Esophagus muscularis mucosa (tissue), 4 donors: ENCODE measurements at regions not wholly inside any gene's neighbourhood (a gene's known extent, or its start where the extent isn't known, plus 50 kb on each side); places are given as distances from the start of the nearest gene placed in this dataset.

Experiments
- DNase-seq: peaks from one replicate; pipeline ENCODE4 v3.0.0-alpha.2; 2017; ENCODE audit errors: extremely low spot score
- H3K27ac ChIP-seq, 4 donors: fragments of 200-600 bp; sonication (generic); replicated peaks in 1 of 4; 1 replicate in 3 of 4; 2 replicates in 1 of 4; pipeline ENCODE4 v1.5.1; 2016 to 2019; ENCODE audit warnings: mild to moderate bottlenecking in 1 of 4
- H3K27me3 ChIP-seq, 4 donors: fragments of 200-600 bp; sonication (generic); one replicate each; pipeline versions ENCODE4 v1.5.1 to v1.6.0; 2016 to 2019
- H3K36me3 ChIP-seq, 4 donors: fragments of 200-600 bp; sonication (generic); one replicate each; pipeline ENCODE4 v1.5.1; 2016 to 2019
- H3K4me1 ChIP-seq, 4 donors: fragments of 200-600 bp; sonication (generic); one replicate each; pipeline ENCODE4 v1.5.1; 2016 to 2019
- H3K4me3 ChIP-seq, 4 donors: fragments of 200-600 bp; sonication (generic); 1 replicate in 2 of 4; 2 replicates in 2 of 4; pipeline ENCODE4 v1.5.1; 2016 to 2019; ENCODE audit warnings: mild to moderate bottlenecking in 4 of 4, moderate library complexity in 1 of 4
- H3K9me3 ChIP-seq, 4 donors: fragments of 200-600 bp; sonication (generic); 1 replicate in 3 of 4; 2 replicates in 1 of 4; pipeline ENCODE4 v1.5.1; 2016 to 2019
- CTCF ChIP-seq, 3 experiments: fragments of 200-600 bp in 2 of 3; fragments of 450-650 bp in 1 of 3; sonication (generic) in 2 of 3; IDR thresholded peaks; one replicate each; pipeline ENCODE4 v1.5.1; 2017 to 2019; ENCODE audit warnings: antibody characterized with exemption in 3 of 3, mild to moderate bottlenecking in 2 of 3, moderate library complexity in 1 of 3
- EP300 ChIP-seq: sonication (generic); formaldehyde crosslinking; IDR thresholded peaks from one replicate; pipeline ENCODE4 v1.6.1; 2017; ENCODE audit warnings: antibody characterized with exemption
- POLR2A ChIP-seq: fragments of 450-650 bp; IDR thresholded peaks from one replicate; pipeline ENCODE4 v1.6.1; 2017; ENCODE audit warnings: antibody characterized with exemption, moderate library complexity, mild to moderate bottlenecking, low read depth
- POLR2AphosphoS5 ChIP-seq, 2 donors: sonication (generic); formaldehyde crosslinking; IDR thresholded peaks; one replicate each; pipeline ENCODE4 v1.6.1; 2017; ENCODE audit warnings: antibody characterized with exemption in 2 of 2
- WGBS: methylation state at CpG from one replicate; pipeline ENCODE4 v1.1.5; 2018; 5-methylcytosine and 5-hydroxymethylcytosine counted together
- intact Hi-C: fragments of 100-400 bp; cut with DNase I; formaldehyde crosslinking; loops from one replicate; pipeline ENCODE4 v1.15.1; 2023

GRCh38 chr4:75235359-75235951 lies 278.7 kb downstream of the RCHY1 start:
- H3K27me3 ChIP-seq: no peaks in the 10 kb centered on the region
- no peak for DNase-seq
- H3K36me3 ChIP-seq: no peaks in the 10 kb centered on the region
- no peaks in the 10 kb centered on the region for H3K9me3 ChIP-seq
- intact Hi-C loops: no loop called here
- no peak overlapping the region for H3K4me3 ChIP-seq
- no peaks in the 10 kb centered on the region for H3K4me1 ChIP-seq
- TF ChIP-seq CTCF (IDR thresholded peaks at IDR 0.05): no peak
- no peak for TF ChIP-seq POLR2A
- TF ChIP-seq POLR2AphosphoS5 (IDR thresholded peaks at IDR 0.05): no peak
- no peak for TF ChIP-seq EP300
- no peak overlapping the region for H3K27ac ChIP-seq

GRCh38 chr4:75232546-75232945 lies 281.7 kb downstream of the RCHY1 start:
- no peak for DNase-seq
- no peak overlapping the region for H3K27ac ChIP-seq
- TF ChIP-seq EP300 (no peak), CTCF (IDR thresholded peaks at IDR 0.05) (no peak), POLR2AphosphoS5 (IDR thresholded peaks at IDR 0.05) (no peak), POLR2A (no peak)
- H3K9me3 ChIP-seq: no peaks in the 10 kb centered on the region
- WGBS: 14% methylated on average over 3 of the region's 3 CpGs
- H3K4me1 ChIP-seq: peaks cover 0 to 10% (median 4%) of the 10 kb centered on the region in 4 donors
- intact Hi-C loops: no loop called here
- no peak overlapping the region for H3K4me3 ChIP-seq
- H3K27me3 ChIP-seq: no peaks in the 10 kb centered on the region
- H3K36me3 ChIP-seq: no peaks in the 10 kb centered on the region

- Histone ChIP-seq H3K27me3 (no peaks in the 10 kb centered on the region), H3K27ac (no peak overlapping the region), H3K9me3 (peaks cover 0 to 8% (median 0%) of the 10 kb centered on the region in 4 donors), H3K4me3 (no peak overlapping the region), H3K36me3 (no peaks in the 10 kb centered on the region), H3K4me1 (peaks cover 0 to 10% (median 4%) of the 10 kb centered on the region in 4 donors)
- DNase-seq: no peak
- intact Hi-C loops: no loop called here
- TF ChIP-seq CTCF (IDR thresholded peaks at IDR 0.05) (no peak), POLR2AphosphoS5 (IDR thresholded peaks at IDR 0.05) (no peak), POLR2A (no peak), EP300 (no peak)
- WGBS: 41% methylated on average over 3 of the region's 3 CpGs
Measured at GRCh38 chr4:75229806-75230570, 284.2 kb downstream of the RCHY1 start.

GRCh38 chr4:75213480-75213879 lies 280.6 kb downstream of the PARM1 start:
- TF ChIP-seq POLR2AphosphoS5 (IDR thresholded peaks at IDR 0.05) (no peak), EP300 (no peak), CTCF (IDR thresholded peaks at IDR 0.05) (no peak), POLR2A (no peak)
- 83% methylated on average over 2 of the region's 2 CpGs for WGBS
- intact Hi-C loops: no loop called here
- no peaks in the 10 kb centered on the region for H3K27me3 ChIP-seq
- no peaks in the 10 kb centered on the region for H3K9me3 ChIP-seq
- H3K4me1 ChIP-seq: no peaks in the 10 kb centered on the region
- no peaks in the 10 kb centered on the region for H3K36me3 ChIP-seq
- H3K27ac ChIP-seq: no peak overlapping the region
- DNase-seq: no peak
- no peak overlapping the region for H3K4me3 ChIP-seq
